ENCODE measurements at regions not wholly inside any gene's neighbourhood (a gene's known extent, or its start where the extent isn't known, plus 50 kb on each side); places are given as distances from the start of the nearest gene placed in this dataset.

GRCh38 chr12:126950266-126950665, 1316.7 kb upstream of the TMEM132C start:
- TF ChIP-seq EZH2 (IDR thresholded peaks at IDR 0.05; ENCODE audit: insufficient read depth, poor library complexity, severe bottlenecking) (no peak), EZH2phosphoT487 (IDR thresholded peaks at IDR 0.05; ENCODE audit: insufficient read depth, low read depth) (no peak)

Data from GM23248 (cell line).